Breast epithelium (tissue), 3 donors: ENCODE measurements at regions not wholly inside any gene's neighbourhood (a gene's known extent, or its start where the extent isn't known, plus 50 kb on each side); places are given as distances from the start of the nearest gene placed in this dataset.

ENCODE experiments used
- POLR2AphosphoS5 ChIP-seq, 3 donors: sonication (generic); formaldehyde crosslinking; IDR thresholded peaks; one replicate each; pipeline ENCODE4 v1.6.1; 2017; ENCODE audit warnings: antibody characterized with exemption in 3 of 3
- TF ChIP-seq, protein P1 (sequence below), 3 donors: fragments of 450-650 bp; IDR thresholded peaks; one replicate each; pipeline ENCODE4 v1.5.1; 2016 to 2017; ENCODE audit warnings: antibody characterized with exemption in 3 of 3, mild to moderate bottlenecking in 3 of 3, moderate library complexity in 3 of 3

- TF ChIP-seq, protein P1, sequence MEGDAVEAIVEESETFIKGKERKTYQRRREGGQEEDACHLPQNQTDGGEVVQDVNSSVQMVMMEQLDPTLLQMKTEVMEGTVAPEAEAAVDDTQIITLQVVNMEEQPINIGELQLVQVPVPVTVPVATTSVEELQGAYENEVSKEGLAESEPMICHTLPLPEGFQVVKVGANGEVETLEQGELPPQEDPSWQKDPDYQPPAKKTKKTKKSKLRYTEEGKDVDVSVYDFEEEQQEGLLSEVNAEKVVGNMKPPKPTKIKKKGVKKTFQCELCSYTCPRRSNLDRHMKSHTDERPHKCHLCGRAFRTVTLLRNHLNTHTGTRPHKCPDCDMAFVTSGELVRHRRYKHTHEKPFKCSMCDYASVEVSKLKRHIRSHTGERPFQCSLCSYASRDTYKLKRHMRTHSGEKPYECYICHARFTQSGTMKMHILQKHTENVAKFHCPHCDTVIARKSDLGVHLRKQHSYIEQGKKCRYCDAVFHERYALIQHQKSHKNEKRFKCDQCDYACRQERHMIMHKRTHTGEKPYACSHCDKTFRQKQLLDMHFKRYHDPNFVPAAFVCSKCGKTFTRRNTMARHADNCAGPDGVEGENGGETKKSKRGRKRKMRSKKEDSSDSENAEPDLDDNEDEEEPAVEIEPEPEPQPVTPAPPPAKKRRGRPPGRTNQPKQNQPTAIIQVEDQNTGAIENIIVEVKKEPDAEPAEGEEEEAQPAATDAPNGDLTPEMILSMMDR (IDR thresholded peaks at IDR 0.05), result no peak
- TF ChIP-seq POLR2AphosphoS5 (IDR thresholded peaks at IDR 0.05), result no peak
These were observed 142.7 kb upstream of the PAQR3 start for GRCh38 chr4:79081973-79082372.
